GM12865 (cell line): ENCODE measurements at regions not wholly inside any gene's neighbourhood (a gene's known extent, or its start where the extent isn't known, plus 50 kb on each side); places are given as distances from the start of the nearest gene placed in this dataset.

ENCODE experiments used
- DNase-seq: peaks from one replicate; pipeline ENCODE4 v3.0.0; 2010; ENCODE audit warnings: low read depth
- H3K4me3 ChIP-seq: 2 replicates; pipeline ENCODE4 v1.5.1; 2011; ENCODE audit warnings: mild to moderate bottlenecking, low read depth, low read length, control low read depth
- TF ChIP-seq, protein P1 (sequence below): IDR thresholded peaks from 2 replicates; pipeline ENCODE4 v1.5.1; 2011; ENCODE audit warnings: low read length, control low read depth, low read depth, inconsistent platforms; ENCODE audit not compliant: insufficient read depth; ENCODE audit errors: missing control alignments

GRCh38 chr10:4635388-4635787 lies 190.6 kb upstream of the AKR1E2 start:
- TF ChIP-seq, protein P1, sequence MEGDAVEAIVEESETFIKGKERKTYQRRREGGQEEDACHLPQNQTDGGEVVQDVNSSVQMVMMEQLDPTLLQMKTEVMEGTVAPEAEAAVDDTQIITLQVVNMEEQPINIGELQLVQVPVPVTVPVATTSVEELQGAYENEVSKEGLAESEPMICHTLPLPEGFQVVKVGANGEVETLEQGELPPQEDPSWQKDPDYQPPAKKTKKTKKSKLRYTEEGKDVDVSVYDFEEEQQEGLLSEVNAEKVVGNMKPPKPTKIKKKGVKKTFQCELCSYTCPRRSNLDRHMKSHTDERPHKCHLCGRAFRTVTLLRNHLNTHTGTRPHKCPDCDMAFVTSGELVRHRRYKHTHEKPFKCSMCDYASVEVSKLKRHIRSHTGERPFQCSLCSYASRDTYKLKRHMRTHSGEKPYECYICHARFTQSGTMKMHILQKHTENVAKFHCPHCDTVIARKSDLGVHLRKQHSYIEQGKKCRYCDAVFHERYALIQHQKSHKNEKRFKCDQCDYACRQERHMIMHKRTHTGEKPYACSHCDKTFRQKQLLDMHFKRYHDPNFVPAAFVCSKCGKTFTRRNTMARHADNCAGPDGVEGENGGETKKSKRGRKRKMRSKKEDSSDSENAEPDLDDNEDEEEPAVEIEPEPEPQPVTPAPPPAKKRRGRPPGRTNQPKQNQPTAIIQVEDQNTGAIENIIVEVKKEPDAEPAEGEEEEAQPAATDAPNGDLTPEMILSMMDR, result no peak
- no peak overlapping the region for H3K4me3 ChIP-seq
- DNase-seq, result no peak

DNA sequence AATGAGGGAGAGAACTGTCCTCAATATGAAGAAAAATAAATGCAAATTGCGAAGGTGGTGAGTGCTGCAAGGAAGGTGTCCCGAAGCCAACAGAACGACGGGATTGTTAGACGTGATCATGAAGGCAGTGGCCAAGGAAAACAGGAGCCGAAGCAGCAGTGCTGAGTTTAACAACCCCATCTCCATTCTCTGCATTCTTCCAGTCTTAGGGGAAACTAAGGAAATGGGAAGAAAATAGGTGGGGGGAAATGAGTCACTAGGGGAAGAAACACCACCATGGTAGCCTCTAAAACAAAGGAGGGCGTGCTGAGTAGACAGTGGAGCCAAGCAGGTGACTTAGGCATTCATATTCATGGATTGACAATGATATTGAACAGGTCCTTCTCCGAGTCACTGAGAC lies 192.2 kb upstream of the AKR1E2 start:
- TF ChIP-seq, protein P1, result no peak
- DNase-seq, result no peak

DNA sequence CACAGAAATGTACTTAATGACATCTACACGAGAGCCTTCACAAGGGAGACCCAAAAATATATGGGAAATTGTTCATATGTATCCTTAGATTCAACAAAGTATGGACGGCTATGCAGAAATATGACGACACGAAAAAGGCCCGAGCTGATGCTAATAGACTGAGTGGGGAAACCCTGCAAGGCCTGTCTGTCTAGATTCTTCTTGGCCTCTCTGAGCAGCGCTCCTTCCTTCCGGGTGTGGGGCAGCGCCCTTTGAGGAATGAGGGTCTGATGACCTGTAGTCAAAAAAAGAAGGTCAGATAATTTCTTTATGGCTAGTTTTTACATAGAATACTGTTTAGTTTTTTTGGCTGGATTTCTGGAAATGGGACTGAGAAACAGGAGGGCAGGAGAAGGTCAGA lies 192.8 kb upstream of the AKR1E2 start:
- TF ChIP-seq, protein P1, result no peak
- H3K4me3 ChIP-seq, result no peak overlapping the region
- DNase-seq, result no peak

More for the DNA sequence above, 192.2 kb upstream of the AKR1E2 start:
- no peak overlapping the region for H3K4me3 ChIP-seq

- no peak overlapping the region for H3K4me3 ChIP-seq
- TF ChIP-seq, protein P1, result no peak
- DNase-seq, result no peak
Measured at GRCh38 chr10:4632757-4633156, 193.2 kb upstream of the AKR1E2 start.

DNA sequence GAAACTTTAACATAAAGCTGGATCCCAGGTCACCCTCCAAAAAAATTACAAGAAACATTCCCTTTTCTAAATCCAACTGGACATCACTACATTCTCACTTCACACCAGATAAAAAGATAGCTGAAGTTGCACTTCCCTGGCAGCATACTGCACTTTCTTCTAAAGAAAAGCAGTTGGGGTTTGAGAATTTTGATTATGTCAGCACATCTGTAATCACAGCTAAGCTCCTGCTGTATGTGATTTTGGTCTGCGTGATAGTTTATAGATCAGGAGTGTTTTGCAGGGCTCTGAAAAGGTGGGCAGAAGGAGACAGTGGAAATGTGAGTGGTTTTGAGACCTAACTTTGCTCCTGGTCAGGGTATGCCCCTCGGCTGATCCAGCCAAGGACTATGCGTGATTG lies 199.1 kb upstream of the AKR1E2 start:
- TF ChIP-seq, protein P1, result no peak
- H3K4me3 ChIP-seq, result no peak overlapping the region
- no peak for DNase-seq

GRCh38 chr10:4623757-4624420 lies 202.1 kb upstream of the AKR1E2 start:
- no peak overlapping the region for H3K4me3 ChIP-seq
- DNase-seq, result no peak
- TF ChIP-seq, protein P1, result no peak

DNA sequence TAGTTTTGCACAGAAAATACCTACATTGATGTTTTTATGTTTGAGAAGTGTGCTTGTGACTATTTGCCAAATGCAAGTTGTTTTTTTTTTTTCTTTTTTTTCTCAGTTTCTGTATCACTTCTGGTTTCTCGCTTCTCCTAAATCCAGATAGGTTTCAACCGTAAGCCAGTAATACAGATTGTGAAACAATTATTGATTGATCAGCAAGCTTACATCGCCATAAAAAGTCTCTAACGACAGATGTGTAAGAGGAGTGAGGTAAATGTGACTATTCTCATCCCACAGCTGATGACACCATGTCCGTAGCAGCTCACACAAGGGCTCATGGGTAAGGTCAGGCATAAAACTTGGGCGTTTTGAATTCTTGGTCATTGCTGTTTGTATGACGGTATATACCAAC lies 202.8 kb upstream of the AKR1E2 start:
- TF ChIP-seq, protein P1, result no peak
- peak; percentile 14 for DNase-seq
- no peak overlapping the region for H3K4me3 ChIP-seq
